CD1c-positive myeloid dendritic cell (primary cell): ENCODE measurements at regions not wholly inside any gene's neighbourhood (a gene's known extent, or its start where the extent isn't known, plus 50 kb on each side); places are given as distances from the start of the nearest gene placed in this dataset.
"Not testable (repeated sequence)": the region's sequence is repeated elsewhere in the genome, so short reads cannot be mapped to it uniquely, and the experiment has no call there.

Experiments
- DNase-seq: peaks from one replicate; pipeline ENCODE4 v3.0.0-alpha.2; 2016; ENCODE audit errors: extremely low spot score

GRCh38 chr9:73863924-73864323, 633.2 kb upstream of the RORB start:
- DNase-seq = no peak

GRCh38 chr9:73866451-73866850, 630.7 kb upstream of the RORB start:
- DNase-seq = no peak

GRCh38 chr9:73869264-73869663, 627.9 kb upstream of the RORB start:
- peak; percentile 69 for DNase-seq

GRCh38 chr9:73871636-73872035, 625.5 kb upstream of the RORB start:
- DNase-seq = no peak

- no peak for DNase-seq
Observed at GRCh38 chr9:73872701-73873100, 624.4 kb upstream of the RORB start.

GRCh38 chr9:73880101-73880500, 617.0 kb upstream of the RORB start:
- DNase-seq = no peak

- no peak for DNase-seq
Observed at GRCh38 chr9:73889023-73889422, 608.1 kb upstream of the RORB start.

GRCh38 chr9:73890685-73891277, 606.4 kb upstream of the RORB start:
- DNase-seq = no peak

GRCh38 chr9:73892335-73892734, 604.8 kb upstream of the RORB start:
- no peak for DNase-seq

GRCh38 chr9:73893230-73893629, 603.9 kb upstream of the RORB start:
- no peak for DNase-seq

GRCh38 chr9:73896061-73896460, 601.1 kb upstream of the RORB start:
- no peak for DNase-seq

GRCh38 chr9:73906671-73907070, 590.5 kb upstream of the RORB start:
- DNase-seq = peak; percentile 22

GRCh38 chr9:73911804-73912203, 585.3 kb upstream of the RORB start:
- DNase-seq = no peak

GRCh38 chr9:73916016-73916673, 581.0 kb upstream of the RORB start:
- DNase-seq = no peak

GRCh38 chr9:73919712-73920111, 577.4 kb upstream of the RORB start:
- DNase-seq = no peak

- DNase-seq = no peak
Observed at GRCh38 chr9:73923796-73924195, 573.3 kb upstream of the RORB start.

- no peak for DNase-seq
Observed at GRCh38 chr9:73951147-73951546, 546.0 kb upstream of the RORB start.

GRCh38 chr9:73962792-73963191, 534.3 kb upstream of the RORB start:
- no peak for DNase-seq

GRCh38 chr9:73969936-73970335, 527.2 kb upstream of the RORB start:
- DNase-seq = no peak

- DNase-seq = not testable (repeated sequence)
Observed at GRCh38 chr9:73976424-73976823, 520.7 kb upstream of the RORB start.

GRCh38 chr9:73979894-73980264, 517.3 kb upstream of the RORB start:
- DNase-seq = no peak

- DNase-seq = no peak
Observed at GRCh38 chr9:73980754-73981153, 516.4 kb upstream of the RORB start.

- no peak for DNase-seq
Observed at GRCh38 chr9:73981405-73981804, 515.7 kb upstream of the RORB start.

- DNase-seq = no peak
Observed at GRCh38 chr9:73995836-73996235, 501.3 kb upstream of the RORB start.
